ENCODE measurements at regions not wholly inside any gene's neighbourhood (a gene's known extent, or its start where the extent isn't known, plus 50 kb on each side); places are given as distances from the start of the nearest gene placed in this dataset.

DNA sequence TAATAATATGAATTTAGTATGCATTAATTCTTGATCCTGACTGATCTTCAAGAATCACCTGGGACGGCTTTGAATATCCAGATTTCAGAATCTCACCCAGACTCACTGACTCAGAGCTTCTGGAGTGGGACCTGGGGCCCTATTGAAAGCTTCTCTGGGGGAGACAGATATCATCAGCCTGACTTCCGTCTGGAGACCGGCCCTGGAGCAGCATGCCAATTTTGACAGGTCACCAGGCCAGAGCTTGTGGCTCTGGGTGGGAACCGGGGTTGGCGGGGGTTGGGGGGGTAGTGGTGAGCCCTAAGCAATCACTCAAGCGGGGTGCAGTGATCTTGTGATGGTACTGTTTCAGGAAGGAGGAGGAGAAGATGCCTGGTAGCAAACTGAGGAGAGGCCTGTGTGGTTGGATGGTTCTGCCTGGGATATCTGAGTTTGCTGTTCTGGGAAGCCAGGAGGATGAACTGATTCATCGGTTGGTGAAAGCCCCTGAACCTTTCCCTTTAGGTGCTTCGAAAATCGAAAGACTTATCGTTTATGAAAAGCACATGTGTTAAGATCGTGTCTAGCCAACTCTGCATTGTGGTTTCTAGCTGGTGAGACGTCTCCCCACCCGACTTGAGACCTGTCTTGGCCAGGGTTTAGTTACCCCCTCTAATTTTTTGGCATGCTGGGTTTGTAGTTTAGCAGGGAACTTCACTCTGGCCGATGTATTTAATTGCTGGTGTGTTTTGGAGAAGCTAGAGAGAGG is 263.9 kb upstream of the C2CD4B start:
- Mint-ChIP-seq H3K27ac (no peak overlapping the region), H3K36me3 (no peaks in the 10 kb centered on the region), H3K4me3 (no peak overlapping the region), H3K4me1 (ENCODE audit: low read depth) (no peaks in the 10 kb centered on the region), H3K27me3 (no peaks in the 10 kb centered on the region), H3K9me3 (no peaks in the 10 kb centered on the region)
- intact Hi-C loops (cut with micrococcal nuclease), result no loop called here
- ChIA-PET POLR2A (no interaction called here), CTCF (no interaction called here)
- no peak for DNase-seq

DNA sequence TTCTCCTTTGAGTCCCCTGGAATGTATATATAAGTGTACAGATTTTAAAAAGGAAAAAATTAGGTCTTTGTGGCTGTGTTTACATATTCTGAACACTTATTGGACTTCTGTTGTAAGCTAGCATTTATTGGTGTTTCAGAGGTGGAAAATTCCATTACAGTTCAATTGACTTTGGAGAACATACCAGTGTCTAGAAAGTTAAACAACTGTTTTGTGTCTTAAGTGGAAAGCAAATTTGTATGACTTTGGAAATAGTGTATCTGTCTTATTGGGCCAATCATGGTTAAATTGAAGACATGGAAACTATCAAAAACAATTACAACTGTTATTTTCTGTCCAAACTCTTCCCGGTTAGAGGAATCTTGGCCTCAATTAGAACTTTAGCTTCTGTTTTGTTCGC is 265.0 kb upstream of the C2CD4B start:
- no peak for DNase-seq
- Mint-ChIP-seq H3K27me3 (no peaks in the 10 kb centered on the region), H3K4me1 (ENCODE audit: low read depth) (no peaks in the 10 kb centered on the region), H3K36me3 (no peaks in the 10 kb centered on the region), H3K4me3 (no peak overlapping the region), H3K9me3 (no peaks in the 10 kb centered on the region), H3K27ac (no peak overlapping the region)
- CTCF ChIA-PET, result no interaction called here
- POLR2A ChIA-PET, result no interaction called here
- intact Hi-C loops (cut with micrococcal nuclease), result no loop called here

DNA sequence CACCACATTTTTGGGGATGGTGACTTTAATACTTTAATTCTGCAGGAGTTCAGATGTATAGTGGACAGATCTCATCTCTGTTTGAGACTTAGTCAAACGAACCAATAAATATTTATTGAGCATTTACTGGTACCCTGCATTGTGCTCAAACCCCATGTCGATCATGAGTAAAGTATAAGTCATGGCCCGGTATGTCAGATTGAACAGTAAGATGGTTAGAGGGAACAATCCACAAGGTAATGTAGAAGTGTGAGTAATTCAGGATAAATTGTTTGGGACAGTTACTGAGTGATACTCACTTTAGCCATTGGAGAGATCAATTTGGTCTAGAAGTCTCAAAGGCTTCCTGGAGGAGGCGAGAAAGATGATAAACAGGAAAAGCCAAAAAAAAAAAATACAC is 265.5 kb upstream of the C2CD4B start:
- DNase-seq, result no peak
- H3K36me3 Mint-ChIP-seq, result no peaks in the 10 kb centered on the region
- no peak overlapping the region for H3K27ac Mint-ChIP-seq
- H3K4me1 Mint-ChIP-seq (ENCODE audit: low read depth), result no peaks in the 10 kb centered on the region
- H3K4me3 Mint-ChIP-seq, result no peak overlapping the region
- no peaks in the 10 kb centered on the region for H3K9me3 Mint-ChIP-seq
- no peaks in the 10 kb centered on the region for H3K27me3 Mint-ChIP-seq
- ChIA-PET POLR2A (no interaction called here), CTCF (no interaction called here)
- intact Hi-C loops (cut with micrococcal nuclease), result no loop called here

DNA sequence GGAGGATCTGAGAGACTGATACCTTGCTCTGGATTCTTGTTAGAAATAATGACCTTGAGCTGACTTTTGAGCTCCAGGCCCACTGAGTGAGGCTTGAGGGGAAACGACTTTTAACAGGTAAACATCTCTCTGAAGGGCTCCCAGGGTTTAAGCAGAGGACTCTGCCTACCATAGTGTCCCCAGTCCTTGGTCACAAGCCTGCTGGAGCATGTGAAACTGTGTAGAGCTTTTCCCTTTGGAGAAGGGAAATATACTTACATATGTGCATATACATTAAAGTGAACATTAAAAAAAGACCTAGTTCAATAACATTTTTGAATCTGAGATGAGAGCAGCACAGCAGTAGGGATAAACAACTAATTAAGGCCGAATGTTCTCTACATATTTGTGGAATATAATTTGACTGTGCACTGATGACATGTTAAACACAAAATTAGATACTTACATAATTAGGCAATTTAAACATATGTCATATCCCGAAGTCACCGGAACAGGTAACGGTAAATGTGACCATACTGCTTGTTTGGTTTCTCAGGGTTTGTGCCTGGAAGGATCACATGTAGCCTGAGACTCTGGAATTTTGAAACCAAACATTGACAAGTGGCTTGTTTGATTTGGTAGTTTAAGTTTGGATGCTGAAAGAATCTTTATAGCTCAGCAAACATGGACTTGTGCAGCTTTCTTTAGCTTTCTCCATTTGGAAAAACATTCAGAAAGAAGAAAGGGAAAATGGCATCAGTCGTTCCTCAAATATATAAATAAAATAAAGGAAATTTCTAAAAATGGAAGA is 266.1 kb upstream of the C2CD4B start:
- Mint-ChIP-seq H3K27ac (no peak overlapping the region), H3K36me3 (no peaks in the 10 kb centered on the region), H3K27me3 (no peaks in the 10 kb centered on the region), H3K9me3 (no peaks in the 10 kb centered on the region), H3K4me1 (ENCODE audit: low read depth) (no peaks in the 10 kb centered on the region), H3K4me3 (no peak overlapping the region)
- ChIA-PET POLR2A (no interaction called here), CTCF (no interaction called here)
- DNase-seq, result no peak
- intact Hi-C loops (cut with micrococcal nuclease), result no loop called here

DNA sequence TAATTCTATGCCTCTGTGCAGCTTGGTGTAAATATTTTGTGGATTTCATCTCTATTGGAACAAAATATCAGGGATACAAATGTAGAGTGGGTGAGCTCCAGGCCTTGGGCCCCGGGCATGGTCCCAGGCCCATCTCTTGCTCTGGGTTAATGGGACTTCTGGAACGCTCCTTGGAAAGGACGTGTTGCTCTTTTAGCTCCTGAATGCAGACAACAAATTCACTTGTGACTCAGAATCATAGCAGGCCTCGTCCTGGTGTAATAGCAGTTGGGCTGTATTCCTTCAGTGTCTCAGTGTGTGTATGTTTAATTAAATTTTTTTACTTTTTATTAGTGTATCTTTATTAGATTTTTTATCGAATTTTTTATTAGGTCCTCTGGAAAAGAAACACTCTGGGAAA is 266.7 kb upstream of the C2CD4B start:
- H3K36me3 Mint-ChIP-seq, result no peaks in the 10 kb centered on the region
- H3K27me3 Mint-ChIP-seq, result no peaks in the 10 kb centered on the region
- DNase-seq, result no peak
- H3K4me3 Mint-ChIP-seq, result no peak overlapping the region
- ChIA-PET CTCF (no interaction called here), POLR2A (no interaction called here)
- intact Hi-C loops (cut with micrococcal nuclease), result no loop called here
- no peaks in the 10 kb centered on the region for H3K4me1 Mint-ChIP-seq (ENCODE audit: low read depth)
- H3K9me3 Mint-ChIP-seq, result no peaks in the 10 kb centered on the region
- H3K27ac Mint-ChIP-seq, result no peak overlapping the region

DNA sequence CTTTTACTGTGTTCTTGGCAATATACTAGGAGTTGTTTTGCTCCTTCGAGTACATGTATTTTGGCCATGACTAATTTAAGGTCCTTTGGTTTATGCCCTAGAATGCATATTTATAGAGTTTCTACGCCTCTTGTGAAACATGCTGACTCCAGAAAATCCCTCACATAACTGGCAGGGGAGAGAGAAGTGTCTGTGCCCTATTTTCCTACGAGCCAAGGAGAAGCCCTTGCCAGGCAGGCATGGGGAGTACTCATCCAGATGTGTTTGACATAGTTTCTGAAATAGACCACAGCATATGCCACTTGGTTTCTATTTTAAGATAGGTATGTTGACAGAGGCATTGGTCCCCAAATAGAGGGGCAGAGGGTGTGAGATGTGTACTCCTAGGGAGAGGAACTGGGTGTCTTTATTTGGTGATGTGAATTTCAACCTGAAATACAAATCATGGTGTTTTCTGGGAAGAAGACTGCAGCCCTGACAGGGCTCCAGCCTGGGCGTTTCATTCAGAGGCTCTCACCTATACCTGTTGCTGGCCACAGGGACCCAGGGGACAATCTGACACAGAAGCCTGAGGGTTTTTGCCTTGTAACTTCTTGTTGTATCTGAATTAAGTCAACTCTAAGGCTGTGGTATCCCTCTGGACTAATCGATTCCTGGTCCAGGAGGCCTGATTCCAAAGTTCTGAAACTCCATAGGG is 267.8 kb upstream of the C2CD4B start:
- ChIA-PET POLR2A (no interaction called here), CTCF (no interaction called here)
- Mint-ChIP-seq H3K9me3 (no peaks in the 10 kb centered on the region), H3K27ac (no peak overlapping the region), H3K4me1 (ENCODE audit: low read depth) (no peaks in the 10 kb centered on the region), H3K4me3 (no peak overlapping the region), H3K36me3 (no peaks in the 10 kb centered on the region), H3K27me3 (no peaks in the 10 kb centered on the region)
- DNase-seq, result no peak
- intact Hi-C loops (cut with micrococcal nuclease), result no loop called here

DNA sequence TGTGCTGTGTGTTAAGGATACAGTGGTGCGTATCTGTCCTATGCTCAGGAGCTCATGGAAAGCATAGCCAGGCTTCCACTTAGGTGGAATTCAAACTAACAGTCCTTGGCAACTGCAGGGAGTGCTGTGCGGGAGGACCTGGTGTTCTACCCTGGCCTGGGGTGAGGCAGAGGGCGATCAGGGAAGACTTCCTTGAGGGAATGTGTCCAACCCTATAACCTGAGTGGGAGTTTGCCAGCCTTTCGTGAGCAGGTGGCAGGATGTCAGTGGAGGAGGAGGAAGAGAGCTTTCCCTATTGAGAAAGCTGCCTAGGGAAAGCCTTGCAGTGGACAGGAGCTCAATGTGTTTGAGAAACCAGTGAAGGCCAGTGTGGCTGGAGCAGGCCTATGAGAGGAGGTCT is 271.1 kb upstream of the C2CD4B start:
- no peaks in the 10 kb centered on the region for H3K9me3 Mint-ChIP-seq
- H3K27ac Mint-ChIP-seq, result no peak overlapping the region
- DNase-seq, result no peak
- ChIA-PET POLR2A (no interaction called here), CTCF (no interaction called here)
- no peaks in the 10 kb centered on the region for H3K36me3 Mint-ChIP-seq
- no peaks in the 10 kb centered on the region for H3K27me3 Mint-ChIP-seq
- no peak overlapping the region for H3K4me3 Mint-ChIP-seq
- no peaks in the 10 kb centered on the region for H3K4me1 Mint-ChIP-seq (ENCODE audit: low read depth)
- intact Hi-C loops (cut with micrococcal nuclease), result no loop called here

DNA sequence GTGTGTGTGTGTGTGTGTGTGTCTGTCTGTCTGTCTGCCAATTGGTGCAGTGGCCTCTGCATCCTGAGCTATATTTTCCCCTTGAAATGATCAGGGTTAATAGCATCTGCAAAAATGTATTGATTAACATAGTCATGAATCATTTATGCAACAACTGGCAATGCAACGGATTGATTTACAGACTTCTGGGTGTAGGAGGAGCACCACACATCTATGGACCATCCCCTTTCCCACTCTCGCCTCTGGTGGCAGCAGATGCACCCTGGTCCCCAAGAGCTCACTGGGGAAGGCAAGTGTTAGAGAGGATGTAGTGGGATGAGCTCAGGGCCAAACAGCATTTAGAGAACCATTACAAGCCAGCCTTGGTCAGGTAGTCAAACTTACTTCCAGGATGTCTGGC is 272.7 kb upstream of the C2CD4B start:
- Mint-ChIP-seq H3K4me3 (no peak overlapping the region), H3K36me3 (no peaks in the 10 kb centered on the region), H3K9me3 (no peaks in the 10 kb centered on the region), H3K27me3 (no peaks in the 10 kb centered on the region), H3K4me1 (ENCODE audit: low read depth) (no peaks in the 10 kb centered on the region), H3K27ac (no peak overlapping the region)
- no peak for DNase-seq
- intact Hi-C loops (cut with micrococcal nuclease), result no loop called here
- ChIA-PET POLR2A (no interaction called here), CTCF (no interaction called here)

DNA sequence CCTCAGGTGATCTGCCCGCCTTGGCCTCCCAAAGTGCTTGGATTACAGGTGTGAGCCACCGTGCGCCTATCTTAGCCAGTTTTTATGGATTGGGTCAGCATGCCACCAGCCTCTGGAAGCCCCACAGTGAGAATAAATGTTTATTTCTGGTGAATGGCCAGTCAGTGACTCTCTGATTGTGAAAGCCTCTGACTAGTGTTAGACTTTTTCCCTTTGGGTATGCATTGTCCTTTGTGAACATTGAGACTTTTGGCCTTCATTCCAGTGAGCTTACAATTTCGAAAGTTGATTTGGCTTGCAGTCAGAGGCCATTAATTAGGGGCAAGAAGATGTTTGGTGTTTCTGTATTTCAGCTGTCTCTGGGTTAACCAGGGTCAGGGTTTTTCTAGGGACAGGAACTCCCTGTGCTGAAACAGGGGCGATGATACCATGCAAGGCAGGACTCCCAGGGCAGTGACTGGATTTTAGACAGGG is 274.5 kb upstream of the C2CD4B start:
- CTCF ChIA-PET, result no interaction called here
- Mint-ChIP-seq H3K27me3 (no peaks in the 10 kb centered on the region), H3K36me3 (no peaks in the 10 kb centered on the region), H3K27ac (no peak overlapping the region), H3K9me3 (no peaks in the 10 kb centered on the region), H3K4me3 (no peak overlapping the region), H3K4me1 (ENCODE audit: low read depth) (no peaks in the 10 kb centered on the region)
- DNase-seq, result no peak
- intact Hi-C loops (cut with micrococcal nuclease), result no loop called here
- POLR2A ChIA-PET, result no interaction called here

DNA sequence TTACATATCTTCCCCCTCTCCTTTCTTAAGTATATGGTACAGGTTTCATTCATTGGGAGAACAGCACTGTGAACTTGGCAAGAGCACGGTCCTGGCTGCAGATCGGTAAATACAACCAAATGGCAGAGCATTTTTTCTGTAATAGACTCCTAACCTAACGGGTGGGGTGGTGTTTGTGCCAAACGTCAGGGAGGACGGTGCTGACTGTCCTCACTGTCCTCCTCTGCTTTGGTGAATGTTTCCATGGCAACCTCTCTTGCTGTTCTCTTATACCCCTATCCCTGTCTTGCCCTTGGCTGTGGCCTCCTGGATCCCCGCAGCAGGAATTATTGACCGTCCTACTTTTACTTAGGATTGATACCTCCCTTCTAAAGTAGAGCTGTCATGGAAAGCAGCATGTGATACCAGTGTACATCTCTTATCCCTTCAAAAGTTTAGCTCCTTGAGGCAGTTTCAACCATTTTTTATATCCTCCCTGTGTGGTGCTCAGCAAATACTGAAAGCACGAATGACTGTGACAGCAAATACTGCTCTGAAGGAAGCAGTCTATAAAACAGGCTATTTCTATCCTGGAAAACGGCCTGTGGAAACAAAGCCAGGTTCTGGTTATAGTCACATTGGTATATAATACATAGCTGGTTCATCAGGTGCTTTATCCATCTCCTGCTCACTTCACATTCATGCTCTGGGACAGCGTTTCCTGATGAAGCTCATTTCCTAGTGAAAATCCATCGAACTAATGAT is 275.4 kb upstream of the C2CD4B start:
- H3K36me3 Mint-ChIP-seq, result no peaks in the 10 kb centered on the region
- no peak overlapping the region for H3K27ac Mint-ChIP-seq
- no peaks in the 10 kb centered on the region for H3K9me3 Mint-ChIP-seq
- POLR2A ChIA-PET, result no interaction called here
- no peaks in the 10 kb centered on the region for H3K4me1 Mint-ChIP-seq (ENCODE audit: low read depth)
- no peak overlapping the region for H3K4me3 Mint-ChIP-seq
- intact Hi-C loops (cut with micrococcal nuclease), result no loop called here
- CTCF ChIA-PET, result no interaction called here
- H3K27me3 Mint-ChIP-seq, result no peaks in the 10 kb centered on the region
- no peak for DNase-seq

DNA sequence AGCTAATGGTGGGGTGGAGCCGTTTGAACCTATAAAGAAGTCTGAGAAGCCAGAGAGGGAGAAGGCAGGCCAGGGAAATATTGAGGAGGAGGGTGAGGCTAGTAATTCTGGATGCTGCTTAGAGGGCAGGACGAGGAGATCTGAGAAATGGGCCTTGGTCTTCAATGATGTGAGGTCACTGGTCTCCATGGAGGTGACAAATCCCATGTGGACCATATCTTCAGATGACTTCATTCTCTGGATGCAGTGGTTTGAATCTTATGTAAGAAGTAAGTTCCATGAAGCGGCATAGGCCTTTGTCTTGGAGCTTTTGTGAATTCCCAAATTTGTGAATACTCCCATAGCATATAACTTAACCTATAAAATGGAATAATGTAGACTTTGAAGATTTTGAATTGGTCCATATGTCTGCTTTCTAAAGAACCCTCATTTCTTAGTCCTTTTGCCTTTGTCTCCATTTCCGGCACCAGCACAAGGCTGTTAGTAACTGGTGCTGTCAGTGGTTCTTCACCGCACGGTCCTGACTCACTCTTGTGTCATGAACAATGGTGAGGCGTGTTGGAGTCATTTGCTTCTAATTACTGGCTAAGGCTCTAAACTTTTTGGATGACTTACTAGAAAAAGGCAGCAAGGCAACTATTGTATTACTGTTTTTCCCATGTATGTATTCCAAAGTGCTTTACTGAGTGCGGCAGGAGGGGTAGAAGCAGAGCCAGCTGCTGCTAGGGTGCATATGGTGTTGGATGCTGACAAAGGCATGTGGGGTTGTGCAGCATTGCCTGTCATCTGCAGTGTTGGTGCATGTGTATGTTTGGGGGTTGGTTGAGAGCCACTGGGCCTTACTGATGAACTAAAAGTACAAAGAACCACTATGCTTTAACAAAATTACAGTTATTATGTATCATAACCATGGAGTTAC is 279.3 kb upstream of the C2CD4B start:
- Mint-ChIP-seq H3K27me3 (no peaks in the 10 kb centered on the region), H3K4me3 (no peak overlapping the region), H3K4me1 (ENCODE audit: low read depth) (no peaks in the 10 kb centered on the region), H3K36me3 (no peaks in the 10 kb centered on the region), H3K9me3 (no peaks in the 10 kb centered on the region), H3K27ac (no peak overlapping the region)
- POLR2A ChIA-PET, result no interaction called here
- intact Hi-C loops (cut with micrococcal nuclease), result no loop called here
- CTCF ChIA-PET, result interaction anchor here (0.7 kb wide), 1 partner anchor 43 kb away, joined by 3 read pairs; no protein-coding TSS in a partner anchor
- peak; percentile 12 for DNase-seq

Measured in activated CD4-positive, alpha-beta memory T cell treated with anti-CD3 and anti-CD28 coated beads for 36 hours (primary cell).